IPS-18a (cell line): ENCODE measurements at regions not wholly inside any gene's neighbourhood (a gene's known extent, or its start where the extent isn't known, plus 50 kb on each side); places are given as distances from the start of the nearest gene placed in this dataset.
"Not testable (repeated sequence)": the region's sequence is repeated elsewhere in the genome, so short reads cannot be mapped to it uniquely, and the experiment has no call there.

ENCODE experiments used
- H3K27ac ChIP-seq: one replicate; pipeline ENCODE4 v1.5.1; 2013; ENCODE audit warnings: low read length
- H3K27me3 ChIP-seq: one replicate; pipeline ENCODE4 v1.6.1; 2013; ENCODE audit warnings: mild to moderate bottlenecking, low read length; ENCODE audit not compliant: control insufficient read depth, insufficient read depth
- H3K36me3 ChIP-seq: one replicate; pipeline ENCODE4 v1.6.1; 2013; ENCODE audit warnings: low read depth, low read length; ENCODE audit not compliant: control insufficient read depth
- H3K4me1 ChIP-seq: one replicate; pipeline ENCODE4 v1.6.1; 2013; ENCODE audit warnings: low read depth, low read length; ENCODE audit not compliant: control insufficient read depth
- H3K4me3 ChIP-seq: one replicate; pipeline ENCODE4 v1.5.1; 2013; ENCODE audit warnings: low read length
- H3K9ac ChIP-seq: one replicate; pipeline ENCODE4 v1.6.1; 2013; ENCODE audit warnings: mild to moderate bottlenecking, low read length, moderate library complexity
- H3K9me3 ChIP-seq: one replicate; pipeline ENCODE4 v1.6.1; 2013; ENCODE audit warnings: low read depth, low read length; ENCODE audit not compliant: control insufficient read depth

DNA sequence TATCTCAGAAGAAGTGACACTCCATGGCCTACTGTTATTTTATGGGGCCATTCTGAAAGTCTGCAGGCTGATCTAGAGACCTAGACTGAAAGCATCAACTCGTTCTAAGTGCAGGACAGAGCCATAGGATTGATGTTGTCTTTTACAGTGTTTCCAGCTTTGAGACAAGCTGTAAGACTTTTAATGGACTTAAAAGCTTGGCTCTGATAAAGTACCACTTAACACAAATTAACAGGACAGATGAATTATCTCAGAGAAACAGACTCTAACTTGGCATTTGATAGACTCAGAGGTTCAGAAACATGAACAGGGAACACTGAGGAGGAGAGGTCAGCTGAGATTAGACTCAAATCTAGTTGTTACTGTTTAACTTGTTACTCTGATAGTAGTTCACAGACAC, 203.2 kb downstream of the TLR4 start:
- no peak overlapping the region for H3K27ac ChIP-seq

DNA sequence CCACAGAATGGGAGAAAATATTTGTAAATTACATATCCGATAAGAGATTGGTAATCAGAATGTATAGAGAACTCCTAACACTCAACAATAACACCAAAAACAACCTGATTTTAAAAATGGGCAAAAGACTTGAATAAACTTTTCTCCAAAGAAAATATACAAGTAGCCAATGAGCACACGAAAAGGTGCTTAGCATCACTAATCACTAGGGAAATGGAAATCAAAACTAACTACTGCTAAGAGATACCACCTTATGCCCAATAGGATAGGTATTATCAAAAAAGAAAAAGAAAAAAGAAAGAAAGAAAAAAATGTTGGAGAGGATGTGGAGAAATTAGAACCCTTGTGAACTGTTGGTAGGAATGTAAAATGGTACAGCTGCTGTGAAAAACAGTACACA, 212.1 kb downstream of the TLR4 start:
- no peaks in the 10 kb centered on the region for H3K4me1 ChIP-seq
- no peak overlapping the region for H3K4me3 ChIP-seq
- no peaks in the 10 kb centered on the region for H3K36me3 ChIP-seq
- no peaks in the 10 kb centered on the region for H3K27me3 ChIP-seq
- peaks cover 6% of the 10 kb centered on the region for H3K9me3 ChIP-seq
- no peak overlapping the region for H3K9ac ChIP-seq
- H3K27ac ChIP-seq = no peak overlapping the region

More for the DNA sequence above, 203.2 kb downstream of the TLR4 start:
- H3K4me1 ChIP-seq = no peaks in the 10 kb centered on the region
- peaks cover 7% of the 10 kb centered on the region for H3K9me3 ChIP-seq
- H3K27me3 ChIP-seq = no peaks in the 10 kb centered on the region
- H3K36me3 ChIP-seq = no peaks in the 10 kb centered on the region
- no peak overlapping the region for H3K4me3 ChIP-seq
- H3K9ac ChIP-seq = no peak overlapping the region

DNA sequence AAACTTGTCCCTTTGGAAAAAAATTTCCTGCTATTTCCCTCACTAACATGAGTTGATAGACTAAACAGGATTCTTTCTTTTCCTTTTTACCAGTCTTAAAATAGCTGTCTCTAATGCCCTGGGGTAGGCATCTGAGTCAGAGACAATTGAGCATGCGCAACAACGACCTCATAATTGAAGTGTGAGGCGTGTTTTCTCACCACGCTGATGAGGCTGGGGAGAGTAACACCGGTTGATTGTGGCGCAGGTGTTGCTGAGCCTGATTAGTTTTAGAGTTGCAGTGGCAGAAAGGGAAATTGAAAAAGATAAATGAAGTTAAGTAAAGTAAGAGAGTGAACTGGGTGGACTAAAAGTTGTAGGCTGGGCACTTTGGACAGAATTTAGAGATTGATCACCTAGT, 213.7 kb downstream of the TLR4 start:
- no peak overlapping the region for H3K27ac ChIP-seq
- no peak overlapping the region for H3K9ac ChIP-seq
- no peaks in the 10 kb centered on the region for H3K36me3 ChIP-seq
- H3K4me1 ChIP-seq = no peaks in the 10 kb centered on the region
- H3K4me3 ChIP-seq = no peak overlapping the region
- H3K27me3 ChIP-seq = no peaks in the 10 kb centered on the region
- H3K9me3 ChIP-seq = no peaks in the 10 kb centered on the region

- Histone ChIP-seq H3K9me3 (no peaks in the 10 kb centered on the region), H3K4me3 (no peak overlapping the region), H3K9ac (no peak overlapping the region), H3K27me3 (no peaks in the 10 kb centered on the region), H3K36me3 (no peaks in the 10 kb centered on the region), H3K27ac (no peak overlapping the region), H3K4me1 (no peaks in the 10 kb centered on the region)
Observed at GRCh38 chr9:117919538-117919937, 215.3 kb downstream of the TLR4 start.

GRCh38 chr9:117926031-117926658, 221.9 kb downstream of the TLR4 start:
- no peaks in the 10 kb centered on the region for H3K9me3 ChIP-seq
- H3K27me3 ChIP-seq = no peaks in the 10 kb centered on the region
- no peaks in the 10 kb centered on the region for H3K36me3 ChIP-seq
- H3K27ac ChIP-seq = no peak overlapping the region
- H3K9ac ChIP-seq = no peak overlapping the region
- no peak overlapping the region for H3K4me3 ChIP-seq
- no peaks in the 10 kb centered on the region for H3K4me1 ChIP-seq

- Histone ChIP-seq H3K27ac (no peak overlapping the region), H3K36me3 (no peaks in the 10 kb centered on the region), H3K4me1 (no peaks in the 10 kb centered on the region), H3K27me3 (no peaks in the 10 kb centered on the region), H3K9me3 (no peaks in the 10 kb centered on the region), H3K4me3 (no peak overlapping the region), H3K9ac (no peak overlapping the region)
Observed at GRCh38 chr9:117927354-117927753, 223.2 kb downstream of the TLR4 start.

DNA sequence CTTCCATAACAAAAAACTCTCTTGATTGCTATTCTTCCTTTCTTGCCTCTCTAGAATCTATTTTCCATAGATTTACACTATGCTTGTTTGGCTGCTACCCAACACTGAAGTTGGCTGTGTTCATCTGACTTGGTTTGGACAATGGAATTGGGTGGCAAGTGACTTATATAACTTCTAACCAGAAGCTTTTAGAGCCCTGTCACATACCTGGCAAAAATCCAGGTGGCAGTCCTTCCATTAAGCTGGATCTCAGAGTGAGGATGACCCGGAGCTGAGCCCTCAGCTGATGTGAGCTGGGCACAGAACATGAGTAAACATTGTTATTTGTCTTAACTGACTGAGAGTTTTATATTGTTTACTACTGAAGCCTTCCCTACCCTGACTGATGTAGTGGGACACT, 225.7 kb downstream of the TLR4 start:
- Histone ChIP-seq H3K4me3 (no peak overlapping the region), H3K9ac (no peak overlapping the region), H3K4me1 (no peaks in the 10 kb centered on the region), H3K9me3 (no peaks in the 10 kb centered on the region), H3K27me3 (no peaks in the 10 kb centered on the region), H3K27ac (no peak overlapping the region), H3K36me3 (no peaks in the 10 kb centered on the region)

DNA sequence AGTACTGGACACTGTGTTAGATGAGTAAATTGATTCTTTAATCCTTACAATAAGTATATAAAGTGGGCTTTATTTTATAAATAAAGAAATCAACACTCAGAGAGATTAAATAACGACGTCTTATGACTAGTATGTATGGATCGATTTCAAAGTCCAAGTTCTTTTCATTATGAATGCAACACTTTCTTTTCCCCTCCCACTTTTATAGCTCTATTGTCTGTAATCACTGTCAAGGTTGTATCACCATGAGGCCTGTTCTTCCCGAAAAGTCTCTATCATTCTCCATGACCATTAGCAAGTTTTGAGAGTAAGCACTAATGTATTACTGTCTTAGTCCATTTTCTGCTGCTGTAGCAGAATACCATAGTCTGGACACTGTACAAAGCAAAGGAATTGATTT, 228.4 kb downstream of the TLR4 start:
- Histone ChIP-seq H3K4me1 (no peaks in the 10 kb centered on the region), H3K4me3 (no peak overlapping the region), H3K36me3 (no peaks in the 10 kb centered on the region), H3K9me3 (no peaks in the 10 kb centered on the region), H3K27me3 (no peaks in the 10 kb centered on the region), H3K27ac (no peak overlapping the region), H3K9ac (no peak overlapping the region)

GRCh38 chr9:117936185-117937130, 232.3 kb downstream of the TLR4 start:
- no peaks in the 10 kb centered on the region for H3K4me1 ChIP-seq
- no peak overlapping the region for H3K9ac ChIP-seq
- no peaks in the 10 kb centered on the region for H3K36me3 ChIP-seq
- no peak overlapping the region for H3K27ac ChIP-seq
- no peaks in the 10 kb centered on the region for H3K27me3 ChIP-seq
- no peak overlapping the region for H3K4me3 ChIP-seq
- H3K9me3 ChIP-seq = no peaks in the 10 kb centered on the region

- H3K36me3 ChIP-seq = no peaks in the 10 kb centered on the region
Observed at GRCh38 chr9:117938086-117938485, 233.9 kb downstream of the TLR4 start.

GRCh38 chr9:117938896-117939295, 234.7 kb downstream of the TLR4 start:
- Histone ChIP-seq H3K9ac (no peak overlapping the region), H3K4me3 (no peak overlapping the region), H3K36me3 (no peaks in the 10 kb centered on the region), H3K27ac (no peak overlapping the region), H3K4me1 (no peaks in the 10 kb centered on the region), H3K9me3 (no peaks in the 10 kb centered on the region), H3K27me3 (no peaks in the 10 kb centered on the region)

More at GRCh38 chr9:117938086-117938485, 233.9 kb downstream of the TLR4 start:
- Histone ChIP-seq H3K9ac (no peak overlapping the region), H3K9me3 (no peaks in the 10 kb centered on the region), H3K4me3 (no peak overlapping the region), H3K27me3 (no peaks in the 10 kb centered on the region), H3K27ac (no peak overlapping the region), H3K4me1 (no peaks in the 10 kb centered on the region)

DNA sequence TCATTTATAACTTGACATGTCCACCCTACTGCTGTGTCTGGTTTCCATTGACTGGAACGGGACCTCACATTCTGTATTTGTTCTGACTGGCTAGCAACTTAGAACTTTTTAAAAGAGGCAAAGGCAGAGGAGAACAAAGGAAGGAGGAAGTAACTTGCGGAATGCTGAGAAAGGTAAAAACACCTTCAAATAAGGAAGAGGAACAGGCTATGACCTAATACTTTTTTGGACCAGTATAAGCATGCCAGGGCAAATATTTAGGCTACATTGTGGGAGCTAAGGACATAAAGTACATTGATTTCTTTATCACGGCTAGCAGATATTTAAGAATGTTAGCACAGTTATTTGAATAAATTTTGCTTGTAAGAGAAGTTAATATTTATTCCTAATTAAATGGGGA, 240.5 kb downstream of the TLR4 start:
- not testable (repeated sequence) for H3K27me3 ChIP-seq, H3K36me3 ChIP-seq, H3K27ac ChIP-seq, H3K9ac ChIP-seq, H3K9me3 ChIP-seq, H3K4me3 ChIP-seq, H3K4me1 ChIP-seq
